COLO668 (cell line): ENCODE measurements at regions not wholly inside any gene's neighbourhood (a gene's known extent, or its start where the extent isn't known, plus 50 kb on each side); places are given as distances from the start of the nearest gene placed in this dataset.
"Not testable (repeated sequence)": the region's sequence is repeated elsewhere in the genome, so short reads cannot be mapped to it uniquely, and the experiment has no call there.

Experiments
- DNase-seq: peaks from one replicate; lab custom pipeline; 2025; ENCODE audit not compliant: unreplicated experiment; lab: John Stamatoyannopoulos, UW

GRCh38 chr4:77305766-77306165, 148.8 kb downstream of the CCNG2 start:
- no peak for DNase-seq

GRCh38 chr4:77306496-77306895, 149.5 kb downstream of the CCNG2 start:
- no peak for DNase-seq

GRCh38 chr4:77308843-77309242, 151.8 kb downstream of the CCNG2 start:
- peak; percentile 11 for DNase-seq

GRCh38 chr4:77309496-77309895, 152.5 kb downstream of the CCNG2 start:
- DNase-seq: no peak

DNA sequence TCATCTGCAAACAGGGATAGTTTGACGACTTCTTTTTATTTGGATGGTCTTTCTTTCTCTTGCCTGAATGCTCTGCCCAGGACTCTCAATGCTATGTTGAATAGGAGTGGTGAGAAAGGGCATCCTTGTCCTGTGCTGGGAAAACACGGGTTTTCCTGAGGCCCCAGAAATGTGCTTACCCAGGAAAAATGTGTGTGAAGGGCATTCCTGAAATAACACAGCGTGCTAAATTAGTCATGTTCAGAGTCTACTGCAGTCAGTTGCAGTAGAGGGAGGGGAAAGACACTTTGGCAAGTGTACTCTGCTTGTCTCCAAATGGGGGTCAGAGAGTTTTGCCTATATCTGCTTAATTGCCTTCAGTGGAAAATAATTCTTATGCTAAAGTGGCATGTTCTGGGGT, 153.9 kb downstream of the CCNG2 start:
- DNase-seq: no peak

GRCh38 chr4:77314697-77315096, 157.7 kb downstream of the CCNG2 start:
- DNase-seq: no peak

- no peak for DNase-seq
Measured at GRCh38 chr4:77327151-77327550, 170.1 kb downstream of the CCNG2 start.

DNA sequence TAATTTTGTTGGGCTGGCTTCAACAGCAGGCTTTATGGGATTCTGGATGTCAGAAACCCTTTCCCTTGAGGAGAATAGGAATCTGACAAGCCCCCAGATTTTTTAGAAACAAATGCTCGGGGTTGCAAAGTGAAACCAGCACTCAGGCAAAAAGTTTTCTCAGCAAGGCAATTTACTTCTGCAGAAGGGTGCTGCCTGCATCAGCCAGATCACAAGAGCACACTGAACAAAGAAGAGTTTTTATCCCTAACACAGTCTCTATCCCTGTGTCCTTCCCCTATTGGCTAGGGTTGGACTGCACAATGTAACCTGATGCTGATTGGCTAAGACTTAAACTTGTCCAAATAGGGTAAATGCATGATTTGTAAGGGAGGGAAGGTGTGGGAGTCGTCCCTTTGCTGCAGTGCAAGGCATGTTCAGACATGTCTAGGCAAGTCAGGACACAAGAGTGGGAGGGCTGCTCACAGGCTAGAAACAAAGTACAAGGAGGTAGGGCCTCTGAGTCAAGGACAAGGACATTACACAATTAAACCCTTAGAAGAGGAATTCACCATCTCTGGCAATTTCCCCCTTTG, 175.8 kb downstream of the CCNG2 start:
- no peak for DNase-seq

DNA sequence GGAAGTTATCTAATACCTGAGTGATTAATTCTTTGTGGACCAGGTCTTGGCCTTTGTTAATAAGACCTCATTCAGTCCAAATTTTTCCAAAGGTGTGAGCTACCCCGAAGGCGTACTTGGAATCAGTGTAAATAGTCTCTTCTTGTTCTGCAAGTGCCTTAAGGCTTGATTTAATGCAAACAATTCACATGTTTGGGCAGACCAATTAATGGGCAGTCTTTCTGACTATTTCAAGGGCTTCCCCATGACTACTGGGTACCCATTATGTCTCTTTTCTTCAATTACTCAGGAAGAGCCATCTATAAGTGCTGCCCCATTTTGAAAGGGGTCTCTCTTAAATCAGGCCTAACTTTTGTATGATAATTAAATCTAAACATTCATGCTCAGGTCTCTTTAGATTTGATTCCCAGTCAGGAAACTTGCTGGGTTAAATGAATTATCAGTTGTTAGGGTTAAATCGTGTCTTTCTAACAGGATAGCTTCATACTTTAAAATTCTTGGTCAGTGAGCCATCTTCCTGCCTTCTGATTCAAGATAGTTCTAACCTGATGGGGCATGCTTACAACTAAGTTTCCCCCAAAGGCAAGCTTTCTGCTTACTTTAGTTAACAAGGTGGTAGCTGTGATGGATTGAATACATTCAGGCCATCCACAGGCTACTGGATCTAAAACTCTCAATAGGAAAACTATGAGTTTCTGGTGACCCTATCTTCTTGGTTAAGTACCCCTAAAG, 179.6 kb downstream of the CCNG2 start:
- DNase-seq: no peak

GRCh38 chr4:77342170-77342810, 185.3 kb downstream of the CCNG2 start:
- no peak for DNase-seq

- DNase-seq: no peak
Measured at GRCh38 chr4:77344001-77344400, 187.0 kb downstream of the CCNG2 start.

DNA sequence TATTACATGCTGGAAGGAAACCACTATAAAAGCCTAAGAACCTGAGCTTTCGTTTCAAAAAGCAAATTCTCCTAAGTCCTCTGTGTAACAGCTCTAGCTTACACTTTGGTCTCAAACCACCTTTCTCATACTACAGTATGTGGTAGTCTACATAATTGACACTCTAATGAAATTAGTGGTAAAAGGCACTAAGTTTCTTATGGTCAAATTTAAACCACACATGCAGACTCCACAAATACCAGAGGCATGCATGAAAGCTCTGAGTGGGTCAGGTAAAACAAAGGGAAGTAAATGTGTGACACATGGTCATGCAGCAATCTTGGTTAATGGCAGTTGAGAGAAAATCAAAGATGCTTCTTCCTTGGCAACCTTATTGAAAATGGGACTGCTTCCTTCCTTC, 187.8 kb downstream of the CCNG2 start:
- DNase-seq: no peak

GRCh38 chr4:77347351-77347966, 190.5 kb downstream of the CCNG2 start:
- DNase-seq: peak; percentile 26

DNA sequence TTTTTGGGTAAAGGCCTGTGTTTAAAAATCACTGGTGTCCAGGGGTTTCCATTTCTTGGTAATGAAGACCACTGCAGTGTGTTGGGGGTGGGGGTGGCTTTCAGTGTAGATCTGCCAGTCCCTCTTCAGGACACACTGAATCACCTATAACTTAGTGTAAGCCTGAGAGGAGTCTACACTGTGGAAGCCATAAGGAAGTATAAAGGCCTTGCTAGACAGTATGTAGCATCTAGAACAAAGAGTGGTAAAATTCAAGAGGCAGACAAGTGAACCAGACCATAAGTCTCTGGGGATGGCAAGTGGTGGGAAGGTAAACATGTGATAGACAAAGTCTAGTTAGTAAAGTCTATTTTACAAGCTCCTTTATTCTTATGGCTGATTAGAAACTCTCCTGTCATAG, 191.8 kb downstream of the CCNG2 start:
- no peak for DNase-seq

DNA sequence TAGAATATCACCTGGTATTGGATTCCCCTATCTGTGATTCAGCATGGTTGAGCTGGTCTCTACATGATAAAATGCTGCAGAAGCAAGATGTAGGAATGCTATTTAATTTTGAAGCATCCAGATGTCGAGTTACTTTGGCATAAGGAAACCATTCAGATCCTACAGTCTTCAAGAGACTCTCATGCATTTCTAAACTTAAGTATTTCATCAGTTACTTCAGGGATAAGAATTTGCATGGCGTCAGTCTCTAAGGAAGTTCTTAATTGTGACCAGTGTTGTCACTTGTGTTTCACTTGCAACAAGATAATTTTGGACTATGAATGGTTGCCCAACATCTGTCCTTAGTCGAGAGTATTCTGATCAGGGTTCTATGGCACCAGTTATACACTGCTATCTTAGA, 192.4 kb downstream of the CCNG2 start:
- DNase-seq: no peak

DNA sequence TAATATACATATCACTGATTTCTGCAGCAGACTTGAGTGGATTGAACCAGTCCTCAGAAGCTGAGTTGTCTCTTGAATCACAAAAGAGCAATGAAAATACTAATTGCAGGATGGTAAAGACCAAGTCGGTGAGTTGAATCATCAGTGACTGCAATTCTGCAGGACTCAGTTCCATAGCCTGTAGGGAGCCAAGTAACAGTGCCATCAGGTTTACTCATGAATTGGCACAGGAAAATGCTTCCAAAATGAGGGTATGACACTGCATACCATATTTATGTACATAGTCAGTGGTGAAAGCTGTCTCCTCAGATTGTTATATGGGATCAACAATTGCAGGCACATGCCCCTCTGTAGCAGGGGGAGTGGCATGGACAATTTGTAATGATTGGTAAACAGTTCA, 192.8 kb downstream of the CCNG2 start:
- DNase-seq: peak; percentile 28

DNA sequence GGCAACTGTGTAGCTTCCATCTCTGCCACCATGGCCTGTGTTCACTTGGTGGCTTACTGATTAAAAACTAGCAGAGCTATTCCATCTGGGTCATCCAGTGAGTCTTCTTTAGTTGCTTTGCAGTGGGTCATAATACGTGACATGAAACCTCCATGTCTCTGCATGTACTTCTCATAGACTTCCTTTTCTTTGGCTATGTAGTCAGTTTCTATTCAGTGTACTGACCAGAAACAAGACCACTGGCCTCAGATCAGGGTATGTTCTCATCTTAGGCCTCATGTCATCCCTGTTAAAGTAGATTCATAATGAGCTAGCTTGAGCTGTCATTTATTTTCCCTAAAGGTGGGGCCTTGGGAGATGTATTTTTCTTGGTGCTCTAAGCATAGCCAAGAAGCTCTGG, 195.2 kb downstream of the CCNG2 start:
- no peak for DNase-seq

DNA sequence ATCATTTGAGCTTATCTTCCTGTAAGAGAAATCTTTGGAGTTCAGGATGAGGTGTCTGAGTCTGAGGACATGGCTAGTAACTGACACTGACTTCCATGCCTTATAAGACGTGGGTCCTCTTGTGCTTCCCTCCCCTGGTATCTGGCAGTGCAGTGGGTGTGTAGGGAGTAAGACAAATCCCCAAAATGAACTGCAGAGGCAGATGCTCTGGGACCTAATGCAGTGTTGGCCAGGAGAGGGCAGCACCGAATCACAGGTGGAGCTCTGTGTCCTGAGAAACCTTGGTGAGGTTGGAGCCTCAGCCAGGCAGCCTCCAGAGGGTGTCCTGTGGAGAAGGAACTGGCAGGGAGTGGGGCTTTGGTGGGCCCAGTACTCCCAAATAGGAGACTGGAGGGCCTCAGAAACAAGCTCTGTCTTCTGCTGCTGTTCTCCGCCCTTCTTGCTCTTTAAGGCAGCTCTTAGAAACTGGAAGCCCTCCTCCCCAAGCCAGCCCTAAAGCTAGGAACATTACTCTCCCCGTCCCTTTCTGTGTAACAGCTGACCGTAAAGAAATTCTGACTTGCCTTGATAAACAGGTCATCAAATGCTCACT, 196.8 kb downstream of the CCNG2 start:
- not testable (repeated sequence) for DNase-seq

- peak; percentile 30 for DNase-seq
Measured at GRCh38 chr4:77354550-77354949, 197.5 kb downstream of the CCNG2 start.

DNA sequence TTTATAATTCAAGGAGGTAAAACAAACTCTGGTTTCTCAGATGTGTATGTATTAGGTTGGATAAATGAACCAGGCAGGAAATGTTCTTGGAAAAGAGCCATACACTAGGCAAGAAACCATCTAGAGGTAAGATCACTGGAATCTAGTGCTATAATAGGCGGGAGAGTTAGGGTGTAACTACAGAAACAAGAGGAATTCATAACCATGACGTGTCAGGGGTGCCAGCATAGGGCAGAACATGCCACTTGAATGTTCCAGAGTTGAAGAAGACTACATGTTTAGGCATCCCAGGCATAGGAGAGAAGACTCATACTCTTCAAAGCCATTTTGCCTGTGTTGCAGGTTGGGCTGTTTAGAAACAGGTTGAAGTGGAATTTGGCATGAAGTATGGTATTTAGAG, 198.7 kb downstream of the CCNG2 start:
- no peak for DNase-seq

GRCh38 chr4:77358315-77358928, 201.4 kb downstream of the CCNG2 start:
- peak; percentile 13 for DNase-seq
